ENCODE measurements at regions not wholly inside any gene's neighbourhood (a gene's known extent, or its start where the extent isn't known, plus 50 kb on each side); places are given as distances from the start of the nearest gene placed in this dataset.
"Not testable (repeated sequence)": the region's sequence is repeated elsewhere in the genome, so short reads cannot be mapped to it uniquely, and the experiment has no call there.

DNA sequence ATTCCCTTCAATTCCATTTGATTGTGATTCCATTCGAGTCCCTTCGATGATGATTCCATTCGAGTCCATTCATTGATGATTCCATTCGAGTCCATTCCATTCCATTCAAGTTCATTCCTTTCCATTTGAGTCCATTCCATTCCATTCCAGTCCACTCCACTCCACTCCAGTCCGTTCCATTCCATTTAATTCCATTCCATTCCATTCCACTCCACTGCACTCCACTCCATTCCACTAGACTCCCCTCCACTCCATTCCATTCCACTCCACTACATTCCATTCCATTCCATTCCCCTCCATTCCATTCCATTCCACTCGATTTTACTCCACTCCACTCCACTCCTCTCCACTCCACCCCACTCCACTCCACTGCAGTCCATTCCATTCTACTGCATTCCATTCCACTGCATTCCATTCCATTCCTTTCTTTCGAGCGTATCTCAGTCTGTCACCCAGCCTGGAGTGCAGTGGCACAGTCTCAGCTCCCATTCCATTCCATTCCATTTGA is 115.7 kb downstream of the ZNF92 start:
- H3K27me3 ChIP-seq (ENCODE audit: low read depth): no peaks in the 10 kb centered on the region
- TF ChIP-seq, protein P1, sequence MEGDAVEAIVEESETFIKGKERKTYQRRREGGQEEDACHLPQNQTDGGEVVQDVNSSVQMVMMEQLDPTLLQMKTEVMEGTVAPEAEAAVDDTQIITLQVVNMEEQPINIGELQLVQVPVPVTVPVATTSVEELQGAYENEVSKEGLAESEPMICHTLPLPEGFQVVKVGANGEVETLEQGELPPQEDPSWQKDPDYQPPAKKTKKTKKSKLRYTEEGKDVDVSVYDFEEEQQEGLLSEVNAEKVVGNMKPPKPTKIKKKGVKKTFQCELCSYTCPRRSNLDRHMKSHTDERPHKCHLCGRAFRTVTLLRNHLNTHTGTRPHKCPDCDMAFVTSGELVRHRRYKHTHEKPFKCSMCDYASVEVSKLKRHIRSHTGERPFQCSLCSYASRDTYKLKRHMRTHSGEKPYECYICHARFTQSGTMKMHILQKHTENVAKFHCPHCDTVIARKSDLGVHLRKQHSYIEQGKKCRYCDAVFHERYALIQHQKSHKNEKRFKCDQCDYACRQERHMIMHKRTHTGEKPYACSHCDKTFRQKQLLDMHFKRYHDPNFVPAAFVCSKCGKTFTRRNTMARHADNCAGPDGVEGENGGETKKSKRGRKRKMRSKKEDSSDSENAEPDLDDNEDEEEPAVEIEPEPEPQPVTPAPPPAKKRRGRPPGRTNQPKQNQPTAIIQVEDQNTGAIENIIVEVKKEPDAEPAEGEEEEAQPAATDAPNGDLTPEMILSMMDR (IDR thresholded peaks at IDR 0.05; ENCODE audit: borderline replicate concordance): no peak
- H3K4me1 ChIP-seq: no peaks in the 10 kb centered on the region
- no peak for DNase-seq
- H3K27ac ChIP-seq (replicated peaks): no peak overlapping the region
- no peaks in the 10 kb centered on the region for H3K36me3 ChIP-seq
- no peak overlapping the region for H3K4me3 ChIP-seq
- peaks cover 45% of the 10 kb centered on the region for H3K9me3 ChIP-seq (replicated peaks)
- intact Hi-C loops (cut with micrococcal nuclease): no loop called here

DNA sequence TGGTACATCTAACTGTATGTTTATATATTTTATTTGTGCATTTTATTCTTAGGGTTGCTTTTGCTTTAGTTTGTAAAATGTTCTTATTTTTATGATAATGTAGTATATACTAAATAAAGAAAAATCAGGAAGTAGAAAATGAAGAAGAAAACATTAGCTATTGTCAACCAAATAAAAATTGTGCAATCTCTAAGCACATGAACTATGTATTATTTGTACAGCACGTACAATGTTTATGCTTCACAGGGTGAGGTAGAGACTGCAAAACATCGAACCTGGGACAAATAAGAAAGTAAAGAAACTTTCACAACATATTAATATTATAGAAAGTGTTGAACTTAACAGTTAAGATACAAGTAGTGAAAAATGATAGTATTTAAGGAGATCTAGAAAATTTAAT is 123.0 kb downstream of the ZNF92 start:
- intact Hi-C loops (cut with micrococcal nuclease); H3K4me3 ChIP-seq; H3K9me3 ChIP-seq (replicated peaks); H3K36me3 ChIP-seq; H3K27ac ChIP-seq (replicated peaks); DNase-seq; H3K4me1 ChIP-seq: not testable (repeated sequence)
- peaks cover 22% of the 10 kb centered on the region for H3K27me3 ChIP-seq (ENCODE audit: low read depth)

DNA sequence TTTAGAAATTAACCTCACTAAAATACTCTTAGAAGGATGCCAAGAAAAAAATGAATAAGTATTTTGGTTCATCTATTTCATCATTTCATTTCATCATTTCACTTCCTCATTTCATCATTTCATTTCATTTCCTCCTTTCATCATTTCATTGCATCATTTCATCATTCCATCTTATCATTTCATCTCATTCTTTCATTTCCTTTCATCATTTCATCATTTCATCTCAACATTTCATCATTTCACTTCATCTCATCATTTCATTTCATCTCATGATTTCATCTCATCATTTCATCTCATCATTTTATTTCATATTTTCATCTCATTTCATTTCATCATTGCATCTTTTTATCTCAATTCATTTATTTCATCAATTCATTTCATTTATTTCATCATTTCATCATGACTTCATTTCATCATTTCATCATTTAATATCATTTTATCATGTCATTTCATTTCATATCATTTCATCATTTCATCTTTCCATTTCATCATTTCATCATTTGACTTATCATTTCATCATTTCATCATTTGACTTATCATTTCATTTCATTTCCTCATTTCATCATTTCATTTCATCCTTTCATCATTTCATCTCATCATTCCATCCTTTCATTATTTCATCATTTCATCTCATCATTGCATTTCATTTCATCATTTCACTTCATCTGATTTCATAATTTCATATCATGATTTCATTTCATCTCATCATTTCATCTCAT is 129.9 kb downstream of the ZNF92 start:
- no peak for DNase-seq
- peaks cover 5% of the 10 kb centered on the region for H3K27me3 ChIP-seq (ENCODE audit: low read depth)
- no peak overlapping the region for H3K4me3 ChIP-seq
- H3K9me3 ChIP-seq (replicated peaks): peaks cover 11% of the 10 kb centered on the region
- TF ChIP-seq, protein P1 (IDR thresholded peaks at IDR 0.05; ENCODE audit: borderline replicate concordance): no peak
- H3K36me3 ChIP-seq: no peaks in the 10 kb centered on the region
- no peak overlapping the region for H3K27ac ChIP-seq (replicated peaks)
- H3K4me1 ChIP-seq: no peaks in the 10 kb centered on the region
- intact Hi-C loops (cut with micrococcal nuclease): no loop called here

DNA sequence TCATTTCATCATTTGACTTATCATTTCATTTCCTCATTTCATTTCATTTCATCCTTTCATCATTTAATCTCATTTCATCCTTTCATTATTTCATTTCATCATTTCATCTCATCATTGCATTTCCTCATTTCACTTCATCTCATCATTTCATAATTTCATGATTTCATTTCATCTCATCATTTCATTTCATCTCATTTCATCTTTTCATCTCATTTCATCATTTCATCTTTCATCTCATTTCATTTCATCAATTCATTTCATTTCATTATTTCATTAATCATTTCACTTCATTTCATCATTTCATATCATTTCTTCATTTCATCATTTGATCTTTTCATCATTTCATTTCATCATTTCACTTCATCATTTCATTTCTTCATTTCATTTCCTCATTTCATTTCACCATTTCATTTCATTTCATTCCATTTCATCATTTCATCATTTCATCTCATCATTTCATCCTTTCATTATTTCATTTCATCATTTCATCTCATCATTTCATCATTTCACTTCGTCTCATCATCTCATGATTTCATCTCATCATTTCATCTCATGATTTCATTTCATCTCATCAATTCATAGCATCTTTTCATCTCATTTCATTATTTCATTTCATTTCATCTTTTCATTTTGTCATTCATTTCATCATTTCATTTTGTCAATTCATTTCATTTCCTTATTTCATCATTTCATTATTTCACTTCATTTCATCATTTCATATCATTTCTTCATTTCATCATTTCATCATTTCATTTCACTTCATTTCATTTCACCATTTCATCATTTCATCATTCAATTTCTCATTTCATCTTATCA is 131.1 kb downstream of the ZNF92 start:
- H3K9me3 ChIP-seq (replicated peaks): peaks cover 11% of the 10 kb centered on the region
- H3K4me1 ChIP-seq; DNase-seq; intact Hi-C loops (cut with micrococcal nuclease); H3K27ac ChIP-seq (replicated peaks); H3K36me3 ChIP-seq; H3K4me3 ChIP-seq: not testable (repeated sequence)
- peaks cover 16% of the 10 kb centered on the region for H3K27me3 ChIP-seq (ENCODE audit: low read depth)

DNA sequence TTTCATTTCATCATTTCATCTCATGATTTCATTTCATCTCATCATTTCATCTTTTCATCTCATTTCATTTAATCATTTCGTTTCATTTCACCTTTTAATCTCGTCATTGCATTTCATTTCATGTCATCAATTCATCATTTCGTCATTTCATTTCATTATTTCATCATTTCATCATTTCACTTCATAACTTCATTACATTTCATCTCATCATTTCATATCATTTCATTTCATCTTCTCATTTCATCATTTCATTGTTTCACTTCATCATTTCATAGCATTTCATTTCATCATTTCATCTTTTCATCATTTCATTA is 131.6 kb downstream of the ZNF92 start:
- H3K4me3 ChIP-seq; DNase-seq; H3K27ac ChIP-seq (replicated peaks); H3K36me3 ChIP-seq; intact Hi-C loops (cut with micrococcal nuclease): not testable (repeated sequence)
- peaks cover 13% of the 10 kb centered on the region for H3K4me1 ChIP-seq
- H3K27me3 ChIP-seq (ENCODE audit: low read depth): peaks cover 22% of the 10 kb centered on the region
- peaks cover 11% of the 10 kb centered on the region for H3K9me3 ChIP-seq (replicated peaks)

DNA sequence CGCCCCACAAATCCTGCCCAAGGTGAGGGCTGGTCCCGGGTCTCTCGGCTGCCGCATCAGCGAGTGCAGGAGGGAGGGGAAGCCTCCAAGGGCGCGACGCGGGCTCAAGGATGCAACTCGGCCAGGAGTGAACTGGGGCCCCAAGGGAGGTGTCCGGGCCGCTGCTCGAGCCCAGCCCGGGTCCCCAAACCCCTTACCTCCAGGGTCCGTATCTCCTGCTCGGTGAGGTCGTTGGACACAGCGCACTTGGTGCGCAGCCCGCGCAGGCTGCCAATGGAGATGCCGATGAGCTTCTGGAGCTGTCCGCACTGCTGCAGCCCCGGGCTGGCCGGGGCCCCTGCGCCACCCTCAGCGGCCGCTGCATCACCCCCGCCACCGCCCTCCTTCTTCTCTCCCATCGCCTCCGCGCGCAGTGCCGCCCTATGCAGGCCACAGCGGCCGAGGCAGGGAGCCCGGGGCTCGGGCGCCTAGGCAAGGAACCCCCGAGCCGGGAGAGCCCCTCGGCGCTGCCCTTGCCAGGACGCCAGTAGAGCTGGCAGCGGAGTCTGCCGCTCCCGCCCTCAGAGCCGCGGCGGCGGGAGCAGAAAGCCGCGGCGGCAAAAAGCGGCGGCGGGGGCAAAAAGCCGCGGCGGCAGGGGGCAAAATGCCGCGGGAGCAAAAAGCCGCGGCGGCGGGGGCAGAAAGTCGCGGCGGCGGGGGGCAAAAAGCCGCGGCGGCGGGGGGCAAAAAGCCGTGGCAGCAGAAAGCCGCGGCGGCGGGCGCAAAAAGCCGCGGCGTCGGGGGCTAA is 135.1 kb downstream of the ZNF92 start:
- H3K4me1 ChIP-seq: peaks cover 14% of the 10 kb centered on the region
- DNase-seq: peak; percentile 4
- intact Hi-C loops (cut with micrococcal nuclease): not testable (repeated sequence)

DNA sequence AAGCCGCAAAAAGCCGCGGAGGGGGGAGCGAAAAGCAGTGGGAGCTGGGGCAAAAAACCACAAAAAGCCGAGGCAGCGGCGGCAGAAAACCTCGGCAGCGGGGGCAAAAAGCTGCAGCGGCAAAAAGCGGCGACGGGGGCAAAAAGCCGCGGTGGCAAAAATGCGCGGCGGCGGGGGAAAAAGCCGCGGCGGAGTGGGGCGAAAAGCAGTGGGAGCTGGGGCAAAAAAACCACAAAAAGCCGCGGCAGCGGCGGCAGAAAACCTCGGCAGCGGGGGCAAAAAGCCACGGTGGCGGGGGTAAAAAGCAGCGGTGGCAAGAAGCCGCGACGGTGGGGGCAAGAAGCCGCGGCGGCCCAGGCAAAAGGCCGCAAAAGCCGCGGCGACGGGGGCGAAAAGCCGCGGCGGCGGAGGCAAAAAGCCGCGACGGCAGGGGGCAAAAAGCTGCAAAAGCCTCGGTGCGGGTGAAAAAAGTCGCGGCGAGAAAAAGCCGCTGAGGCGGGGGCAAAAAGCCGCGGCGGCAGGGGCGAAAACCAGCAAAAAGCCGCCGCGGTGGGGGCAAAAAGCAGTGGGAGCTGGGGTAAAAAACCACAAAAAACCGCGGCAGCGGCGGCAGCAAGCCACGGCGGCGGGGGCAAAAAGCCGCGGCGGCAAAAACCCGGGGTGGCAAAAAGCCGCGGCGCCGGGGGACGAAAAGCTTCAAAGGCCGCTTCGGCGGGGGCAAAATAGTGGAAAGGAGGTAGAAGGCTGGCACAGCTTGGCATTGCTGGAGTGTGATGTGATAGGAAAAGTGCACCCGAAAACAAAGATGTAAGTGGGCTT is 135.9 kb downstream of the ZNF92 start:
- H3K9me3 ChIP-seq (replicated peaks): peaks cover 7% of the 10 kb centered on the region
- no peaks in the 10 kb centered on the region for H3K36me3 ChIP-seq
- H3K27ac ChIP-seq (replicated peaks): no peak overlapping the region
- intact Hi-C loops (cut with micrococcal nuclease): no loop called here
- peaks cover 14% of the 10 kb centered on the region for H3K4me1 ChIP-seq
- peak; percentile 7 for DNase-seq
- H3K27me3 ChIP-seq (ENCODE audit: low read depth): peaks cover 44% of the 10 kb centered on the region
- H3K4me3 ChIP-seq: peak overlapping the region; percentile 66
- TF ChIP-seq, protein P1 (IDR thresholded peaks at IDR 0.05; ENCODE audit: borderline replicate concordance): no peak

More for the DNA sequence above, 135.1 kb downstream of the ZNF92 start:
- Histone ChIP-seq H3K27me3 (ENCODE audit: low read depth) (peaks cover 36% of the 10 kb centered on the region), H3K9me3 (replicated peaks) (peaks cover 11% of the 10 kb centered on the region), H3K4me3 (peak overlapping the region; percentile 66)
- not testable (repeated sequence) for H3K27ac ChIP-seq (replicated peaks); H3K36me3 ChIP-seq

DNA sequence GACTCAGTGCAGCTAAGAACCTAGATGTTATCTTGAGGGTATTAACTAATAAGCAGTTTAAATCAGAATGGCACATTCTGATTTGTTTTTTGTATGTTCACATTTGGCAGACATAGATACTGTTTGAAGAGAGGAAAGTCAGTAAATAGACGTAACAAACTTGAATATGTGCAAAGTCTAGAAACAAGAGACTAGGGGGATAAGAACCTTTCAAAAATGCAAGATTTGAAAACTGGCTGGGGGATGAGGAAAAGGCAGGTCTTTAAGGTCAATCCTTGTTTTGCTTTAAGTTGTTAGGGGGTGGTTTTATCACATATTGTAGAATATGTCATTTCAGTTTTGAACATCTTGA is 136.5 kb downstream of the ZNF92 start:
- intact Hi-C loops (cut with micrococcal nuclease); H3K36me3 ChIP-seq; H3K9me3 ChIP-seq (replicated peaks); H3K27ac ChIP-seq (replicated peaks); DNase-seq: not testable (repeated sequence)
- Histone ChIP-seq H3K27me3 (ENCODE audit: low read depth) (peaks cover 46% of the 10 kb centered on the region), H3K4me1 (peaks cover 14% of the 10 kb centered on the region), H3K4me3 (peak overlapping the region; percentile 66)

DNA sequence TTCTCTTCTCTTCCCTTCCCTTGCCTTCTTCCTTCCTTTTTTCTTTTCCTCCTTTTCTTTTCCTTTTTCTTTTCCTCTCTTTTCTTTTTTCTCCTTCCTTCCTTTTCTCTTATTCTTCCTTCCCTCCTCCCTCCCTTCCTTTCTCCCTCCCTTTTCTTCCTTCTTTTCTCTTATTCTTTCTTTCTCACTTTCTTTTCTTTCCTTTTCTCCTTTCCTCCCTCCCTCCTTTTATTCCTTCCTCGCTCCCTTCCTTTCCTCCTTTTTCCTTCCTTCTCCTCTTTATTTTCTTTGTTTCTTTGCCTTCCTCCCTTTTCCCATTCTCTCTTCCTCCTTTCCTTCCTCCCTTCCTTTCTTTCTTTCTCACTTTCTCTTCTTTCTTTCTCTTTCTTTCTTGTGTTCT is 146.1 kb downstream of the ZNF92 start:
- H3K4me3 ChIP-seq; H3K4me1 ChIP-seq; H3K36me3 ChIP-seq; DNase-seq; H3K9me3 ChIP-seq (replicated peaks); H3K27ac ChIP-seq (replicated peaks); intact Hi-C loops (cut with micrococcal nuclease): not testable (repeated sequence)
- peaks cover 13% of the 10 kb centered on the region for H3K27me3 ChIP-seq (ENCODE audit: low read depth)
